Chondrocyte (in vitro differentiated cells): ENCODE measurements at regions not wholly inside any gene's neighbourhood (a gene's known extent, or its start where the extent isn't known, plus 50 kb on each side); places are given as distances from the start of the nearest gene placed in this dataset.

Source experiments
- DNase-seq: peaks from one replicate; pipeline ENCODE4 v3.0.0; 2021; ENCODE audit warnings: mixed read lengths, low spot score
- H3K27ac Mint-ChIP-seq: one replicate; pipeline ENCODE4 v1.8.0; 2021; ENCODE audit warnings: mild to moderate bottlenecking, moderate library complexity, mixed read lengths; ENCODE audit not compliant: unreplicated experiment
- H3K27me3 Mint-ChIP-seq: 2 replicates; pipeline ENCODE4 v1.8.0; 2021; ENCODE audit warnings: low read depth, mixed read lengths
- H3K36me3 Mint-ChIP-seq: 2 replicates; pipeline ENCODE4 v1.8.0; 2021; ENCODE audit warnings: low read depth, mixed read lengths
- H3K4me1 Mint-ChIP-seq: 2 replicates; pipeline ENCODE4 v1.8.0; 2021; ENCODE audit warnings: low read depth, mild to moderate bottlenecking, mixed read lengths
- H3K4me3 Mint-ChIP-seq: one replicate; pipeline ENCODE4 v1.8.0; 2021; ENCODE audit warnings: mild to moderate bottlenecking, moderate library complexity, mixed read lengths; ENCODE audit not compliant: unreplicated experiment
- H3K9me3 Mint-ChIP-seq: 2 replicates; pipeline ENCODE4 v1.8.0; 2021; ENCODE audit warnings: low read depth, mixed read lengths
- TF ChIP-seq, protein P1 (sequence below): fragments of 200-600 bp; sonication (generic); IDR thresholded peaks from 2 replicates; pipeline ENCODE4 v1.5.0; 2021; ENCODE audit warnings: antibody characterized with exemption, mild to moderate bottlenecking, moderate library complexity

GRCh38 chr1:239807361-239807760, 284.3 kb upstream of the FMN2 start:
- no peaks in the 10 kb centered on the region for H3K9me3 Mint-ChIP-seq
- DNase-seq, result no peak
- H3K4me3 Mint-ChIP-seq, result no peak overlapping the region
- H3K27me3 Mint-ChIP-seq, result peaks cover 8% of the 10 kb centered on the region
- H3K27ac Mint-ChIP-seq, result no peak overlapping the region
- no peaks in the 10 kb centered on the region for H3K36me3 Mint-ChIP-seq
- TF ChIP-seq, protein P1, sequence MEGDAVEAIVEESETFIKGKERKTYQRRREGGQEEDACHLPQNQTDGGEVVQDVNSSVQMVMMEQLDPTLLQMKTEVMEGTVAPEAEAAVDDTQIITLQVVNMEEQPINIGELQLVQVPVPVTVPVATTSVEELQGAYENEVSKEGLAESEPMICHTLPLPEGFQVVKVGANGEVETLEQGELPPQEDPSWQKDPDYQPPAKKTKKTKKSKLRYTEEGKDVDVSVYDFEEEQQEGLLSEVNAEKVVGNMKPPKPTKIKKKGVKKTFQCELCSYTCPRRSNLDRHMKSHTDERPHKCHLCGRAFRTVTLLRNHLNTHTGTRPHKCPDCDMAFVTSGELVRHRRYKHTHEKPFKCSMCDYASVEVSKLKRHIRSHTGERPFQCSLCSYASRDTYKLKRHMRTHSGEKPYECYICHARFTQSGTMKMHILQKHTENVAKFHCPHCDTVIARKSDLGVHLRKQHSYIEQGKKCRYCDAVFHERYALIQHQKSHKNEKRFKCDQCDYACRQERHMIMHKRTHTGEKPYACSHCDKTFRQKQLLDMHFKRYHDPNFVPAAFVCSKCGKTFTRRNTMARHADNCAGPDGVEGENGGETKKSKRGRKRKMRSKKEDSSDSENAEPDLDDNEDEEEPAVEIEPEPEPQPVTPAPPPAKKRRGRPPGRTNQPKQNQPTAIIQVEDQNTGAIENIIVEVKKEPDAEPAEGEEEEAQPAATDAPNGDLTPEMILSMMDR, result no peak
- H3K4me1 Mint-ChIP-seq, result no peaks in the 10 kb centered on the region

DNA sequence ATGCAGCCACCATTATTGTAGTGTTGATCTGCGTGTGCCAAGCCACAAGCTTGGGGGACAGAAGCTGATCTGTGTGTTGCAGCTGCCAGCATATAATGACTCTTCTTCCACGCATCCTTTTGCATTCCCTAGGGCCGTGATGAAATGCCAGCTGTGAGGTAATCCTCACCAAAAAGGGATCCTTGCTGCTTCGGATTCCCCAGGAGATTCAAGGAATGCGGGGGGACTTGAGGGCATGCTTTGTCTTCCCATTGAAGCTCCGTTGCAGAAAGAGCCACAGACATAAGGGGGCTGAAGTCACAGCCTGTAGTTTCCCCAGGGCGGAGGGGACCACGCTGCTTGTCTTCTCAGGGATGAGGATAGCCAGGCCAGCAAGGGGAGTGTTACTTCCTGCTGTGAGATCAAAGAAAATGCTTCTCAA, 281.6 kb upstream of the FMN2 start:
- TF ChIP-seq, protein P1, result no peak
- DNase-seq, result no peak
- Mint-ChIP-seq H3K27ac (no peak overlapping the region), H3K9me3 (no peaks in the 10 kb centered on the region), H3K4me1 (peaks cover 8% of the 10 kb centered on the region), H3K4me3 (no peak overlapping the region), H3K27me3 (peaks cover under 1% of the 10 kb centered on the region), H3K36me3 (no peaks in the 10 kb centered on the region)

- Mint-ChIP-seq H3K4me3 (no peak overlapping the region), H3K27ac (no peak overlapping the region), H3K4me1 (peaks cover 14% of the 10 kb centered on the region), H3K9me3 (no peaks in the 10 kb centered on the region), H3K27me3 (no peaks in the 10 kb centered on the region), H3K36me3 (no peaks in the 10 kb centered on the region)
- TF ChIP-seq, protein P1, result no peak
- no peak for DNase-seq
These were observed 280.3 kb upstream of the FMN2 start for GRCh38 chr1:239811211-239811885.

GRCh38 chr1:239812580-239812979, 279.1 kb upstream of the FMN2 start:
- no peaks in the 10 kb centered on the region for H3K36me3 Mint-ChIP-seq
- H3K27ac Mint-ChIP-seq, result no peak overlapping the region
- H3K4me3 Mint-ChIP-seq, result no peak overlapping the region
- no peaks in the 10 kb centered on the region for H3K9me3 Mint-ChIP-seq
- DNase-seq, result no peak
- H3K27me3 Mint-ChIP-seq, result no peaks in the 10 kb centered on the region
- TF ChIP-seq, protein P1, result no peak
- H3K4me1 Mint-ChIP-seq, result peaks cover 16% of the 10 kb centered on the region

DNA sequence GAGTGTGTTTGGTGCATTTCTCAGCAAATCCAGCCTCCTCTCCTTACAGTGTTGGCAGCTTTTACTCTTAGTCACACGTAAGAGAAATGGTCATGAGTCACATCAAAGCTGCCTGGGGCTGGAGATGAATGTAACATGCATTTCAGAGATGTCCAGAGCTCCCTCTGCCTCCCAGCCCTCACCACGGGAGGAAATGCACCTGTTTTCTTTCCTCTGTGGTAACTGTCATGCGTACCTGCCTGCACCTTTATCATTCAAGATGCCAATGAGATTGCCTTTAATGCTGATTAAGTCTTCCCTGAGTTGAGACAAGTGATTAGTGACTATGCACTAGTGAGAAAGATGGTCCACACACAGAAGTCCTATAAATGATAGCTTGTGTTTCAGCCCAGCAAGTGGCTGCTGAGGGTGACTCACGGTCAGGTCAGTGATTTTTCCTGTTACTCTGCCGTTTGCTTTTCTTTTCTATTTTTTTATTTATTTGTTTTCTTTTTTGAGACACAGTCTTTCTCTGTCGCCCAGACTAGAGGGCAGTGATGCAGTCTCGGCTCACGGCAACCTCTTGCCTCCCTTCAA, 277.3 kb upstream of the FMN2 start:
- Mint-ChIP-seq H3K27me3 (no peaks in the 10 kb centered on the region), H3K9me3 (no peaks in the 10 kb centered on the region), H3K27ac (peak overlapping the region; percentile 62), H3K4me1 (peaks cover 16% of the 10 kb centered on the region), H3K36me3 (no peaks in the 10 kb centered on the region), H3K4me3 (no peak overlapping the region)
- DNase-seq, result no peak
- TF ChIP-seq, protein P1, result no peak
